H1 (cell line): ENCODE measurements at regions not wholly inside any gene's neighbourhood (a gene's known extent, or its start where the extent isn't known, plus 50 kb on each side); places are given as distances from the start of the nearest gene placed in this dataset.

ENCODE experiments used
- CTCF ChIA-PET: fragments of 300-600 bp; sonication (Branson Sonifier 250); formaldehyde crosslinking; loops from one replicate; lab custom pipeline; 2021; ENCODE audit not compliant: partially characterized antibody; lab: Charles Lee
- POLR2A ChIA-PET: fragments of 300-600 bp; sonication (Branson Sonifier 250); formaldehyde crosslinking; loops from one replicate; lab custom pipeline; 2021; ENCODE audit warnings: inconsistent platforms; ENCODE audit not compliant: partially characterized antibody; lab: Charles Lee
- DNase-seq, 2 experiments: peaks; one replicate each; pipeline versions ENCODE4 v3.0.0 to v3.0.0-alpha.2; 2010 to 2022; ENCODE audit warnings: low spot score in 2 of 2, low read depth in 1 of 2, mixed read lengths in 1 of 2
- FAIRE-seq: peaks from 2 replicates; lab custom pipeline; 2011; peaks lifted over from hg19 to GRCh38; lab: Jason Lieb, UNC
- H2AFZ ChIP-seq: 2 replicates; pipeline ENCODE4 v1.8.1; 2012; ENCODE audit warnings: low read length, inconsistent platforms
- H2AK5ac ChIP-seq: 2 replicates; pipeline ENCODE4 v1.6.1; 2013; ENCODE audit warnings: low read depth, low read length
- H2BK120ac ChIP-seq: replicated peaks from 2 replicates; pipeline ENCODE3; 2013; ENCODE audit warnings: low read depth, low read length, inconsistent platforms
- H2BK12ac ChIP-seq: 2 replicates; pipeline ENCODE4 v1.6.1; 2013; ENCODE audit warnings: low read depth, low read length
- H2BK15ac ChIP-seq: 2 replicates; pipeline ENCODE4 v1.6.1; 2013; ENCODE audit warnings: low read length
- H2BK20ac ChIP-seq: 2 replicates; pipeline ENCODE4 v1.6.1; 2013; ENCODE audit warnings: low read length
- H2BK5ac ChIP-seq: 2 replicates; pipeline ENCODE4 v1.6.1; 2013; ENCODE audit warnings: low read depth, low read length
- H3K14ac ChIP-seq: 2 replicates; pipeline ENCODE4 v1.6.1; 2013; ENCODE audit warnings: inconsistent platforms; ENCODE audit not compliant: insufficient read length
- H3K18ac ChIP-seq: 2 replicates; pipeline ENCODE4 v1.6.1; 2013; ENCODE audit warnings: low read length; ENCODE audit errors: extremely low read depth
- H3K23ac ChIP-seq: 2 replicates; pipeline ENCODE4 v1.6.1; 2013; ENCODE audit warnings: inconsistent platforms; ENCODE audit not compliant: insufficient read length
- H3K23me2 ChIP-seq: 2 replicates; pipeline ENCODE4 v1.6.1; 2013; ENCODE audit warnings: low read depth, low read length
- H3K27ac ChIP-seq: 2 replicates; pipeline ENCODE4 v1.6.1; 2011; ENCODE audit warnings: low read depth, low read length, inconsistent platforms
- H3K27me3 ChIP-seq, 4 experiments: replicated peaks in 1 of 4; 1 replicate in 1 of 4; 2 replicates in 3 of 4; pipeline versions ENCODE4 v1.6.1 to v1.8.1; 2011 to 2013; ENCODE audit warnings: low read length in 3 of 4, mild to moderate bottlenecking in 3 of 4, inconsistent platforms in 2 of 4, mixed read lengths in 2 of 4, moderate library complexity in 1 of 4; ENCODE audit not compliant: control insufficient read depth in 3 of 4, insufficient read depth in 3 of 4; ENCODE audit errors: extremely low read depth in 1 of 4
- H3K36me3 ChIP-seq, 4 experiments: 2 replicates each; pipeline versions ENCODE4 v1.6.1 to v1.8.1; 2011 to 2013; ENCODE audit warnings: mild to moderate bottlenecking in 4 of 4, low read length in 3 of 4, moderate library complexity in 2 of 4, control low read depth in 1 of 4, inconsistent platforms in 1 of 4; ENCODE audit not compliant: insufficient read depth in 4 of 4, control insufficient read depth in 2 of 4
- H3K4ac ChIP-seq: replicated peaks from 2 replicates; pipeline ENCODE3; 2013; ENCODE audit warnings: low read length, low read depth, mixed read lengths, inconsistent platforms; ENCODE audit not compliant: insufficient read length
- H3K4me1 ChIP-seq, 4 experiments: replicated peaks in 1 of 4; 1 replicate in 1 of 4; 2 replicates in 3 of 4; pipeline versions ENCODE4 v1.6.1 to v1.8.1; 2011 to 2013; ENCODE audit warnings: low read length in 3 of 4, inconsistent platforms in 2 of 4, mixed read lengths in 1 of 4; ENCODE audit not compliant: insufficient read depth in 4 of 4, control insufficient read depth in 3 of 4
- H3K4me2 ChIP-seq, 2 experiments: 2 replicates each; pipeline versions ENCODE4 v1.6.1 to v1.8.1; 2011 to 2013; ENCODE audit warnings: low read depth in 2 of 2, low read length in 2 of 2, control low read depth in 1 of 2, inconsistent platforms in 1 of 2, mild to moderate bottlenecking in 1 of 2; ENCODE audit not compliant: insufficient read depth in 1 of 2
- H3K4me3 ChIP-seq, 4 experiments: fragments of 200-600, 300-600 bp in 1 of 4; sonication (generic), shearing (Covaris generic), sonication (Bioruptor Twin) in 1 of 4; 2 replicates each; pipeline versions ENCODE4 v1.5.1 to v1.8.1; 2011 to 2016; ENCODE audit warnings: low read length in 4 of 4, low read depth in 3 of 4, control low read depth in 2 of 4, inconsistent platforms in 2 of 4, mild to moderate bottlenecking in 2 of 4, mixed read lengths in 1 of 4, moderate library complexity in 1 of 4; ENCODE audit not compliant: insufficient read depth in 2 of 4; ENCODE audit errors: extremely low read depth in 1 of 4
- H3K56ac ChIP-seq: replicated peaks from 2 replicates; pipeline ENCODE3; 2013; ENCODE audit warnings: low read depth, mild to moderate bottlenecking, mixed read lengths, low read length, inconsistent platforms; ENCODE audit not compliant: insufficient read length
- H3K79me1 ChIP-seq: 2 replicates; pipeline ENCODE4 v1.6.1; 2013; ENCODE audit warnings: low read depth, low read length, control low read depth
- H3K79me2 ChIP-seq, 2 experiments: 2 replicates each; pipeline versions ENCODE4 v1.6.1 to v1.8.1; 2012 to 2013; ENCODE audit warnings: low read length in 2 of 2, mild to moderate bottlenecking in 2 of 2, inconsistent platforms in 1 of 2; ENCODE audit not compliant: insufficient read depth in 2 of 2, control insufficient read depth in 1 of 2
- H3K9ac ChIP-seq, 4 experiments: replicated peaks in 1 of 4; 1 replicate in 1 of 4; 2 replicates in 3 of 4; pipeline versions ENCODE4 v1.6.1 to v1.8.1; 2011 to 2013; ENCODE audit warnings: low read depth in 3 of 4, low read length in 3 of 4, control low read depth in 2 of 4, mild to moderate bottlenecking in 2 of 4, moderate library complexity in 2 of 4, inconsistent platforms in 1 of 4; ENCODE audit errors: extremely low read depth in 1 of 4
- H3K9me3 ChIP-seq, 2 experiments: 2 replicates each; pipeline versions ENCODE4 v1.6.1 to v1.8.1; 2012 to 2013; ENCODE audit warnings: mild to moderate bottlenecking in 2 of 2, moderate library complexity in 2 of 2, control low read depth in 1 of 2, inconsistent platforms in 1 of 2, low read depth in 1 of 2, low read length in 1 of 2, mixed read lengths in 1 of 2; ENCODE audit not compliant: insufficient read depth in 2 of 2
- H4K20me1 ChIP-seq, 2 experiments: replicated peaks in 1 of 2; 2 replicates each; pipeline versions ENCODE3 to v1.8.1; 2011 to 2013; ENCODE audit warnings: inconsistent platforms in 2 of 2, low read length in 2 of 2, mild to moderate bottlenecking in 1 of 2; ENCODE audit not compliant: insufficient read depth in 2 of 2, control insufficient read depth in 1 of 2
- H4K5ac ChIP-seq: 2 replicates; pipeline ENCODE4 v1.6.1; 2013; ENCODE audit warnings: low read length, low read depth, mixed read lengths, inconsistent platforms; ENCODE audit not compliant: insufficient read length
- H4K8ac ChIP-seq: 2 replicates; pipeline ENCODE4 v1.8.0; 2013; ENCODE audit warnings: mild to moderate bottlenecking, moderate library complexity, low read length, inconsistent platforms; ENCODE audit not compliant: insufficient read depth; ENCODE audit errors: extremely low read depth
- H4K91ac ChIP-seq: replicated peaks from 2 replicates; pipeline ENCODE3; 2013; ENCODE audit warnings: low read length, mixed read lengths, inconsistent platforms; ENCODE audit not compliant: insufficient read length
- BACH1 ChIP-seq: IDR thresholded peaks from 2 replicates; pipeline ENCODE4 v1.6.1; 2012; ENCODE audit warnings: low read length, improper control_type of control experiment
- BRCA1 ChIP-seq: IDR thresholded peaks from 2 replicates; pipeline ENCODE4 v1.6.1; 2012; ENCODE audit warnings: low read depth, low read length, improper control_type of control experiment
- EZH2 ChIP-seq: fragments of 200-600 bp; sonication (generic); IDR thresholded peaks from 2 replicates; pipeline ENCODE4 v1.7.1; 2012; ENCODE audit warnings: low read depth, mild to moderate bottlenecking, moderate library complexity, low read length, inconsistent platforms; ENCODE audit not compliant: severe bottlenecking
- FOSL1 ChIP-seq: IDR thresholded peaks from 2 replicates; pipeline ENCODE4 v1.6.1; 2011; ENCODE audit warnings: mild to moderate bottlenecking, low read depth, low read length, moderate library complexity; ENCODE audit not compliant: insufficient read depth
- JUND ChIP-seq: IDR thresholded peaks from 2 replicates; pipeline ENCODE4 v1.6.1; 2011; ENCODE audit warnings: mild to moderate bottlenecking, improper control_type of control experiment, low read length
- KDM5A ChIP-seq: fragments of 200-600 bp; IDR thresholded peaks from 2 replicates; pipeline ENCODE4 v1.7.1; 2012; ENCODE audit warnings: mild to moderate bottlenecking, low read length, inconsistent platforms, mixed read lengths
- NRF1 ChIP-seq: IDR thresholded peaks from 2 replicates; pipeline ENCODE4 v1.6.1; 2011; ENCODE audit warnings: mild to moderate bottlenecking, low read depth, low read length, improper control_type of control experiment
- RAD21 ChIP-seq, 2 experiments: IDR thresholded peaks in 1 of 2; conservative IDR thresholded peaks in 1 of 2; 2 replicates each; pipeline ENCODE4 v1.6.1; 2011; ENCODE audit warnings: low read depth in 2 of 2, low read length in 2 of 2, improper control_type of control experiment in 1 of 2, inconsistent platforms in 1 of 2, mild to moderate bottlenecking in 1 of 2, moderate library complexity in 1 of 2
- SIRT6 ChIP-seq: IDR thresholded peaks from one replicate; pipeline ENCODE4 v1.7.1; 2012; ENCODE audit warnings: low read length, inconsistent platforms
- SIX5 ChIP-seq: IDR thresholded peaks from 2 replicates; pipeline ENCODE4 v1.6.1; 2011; ENCODE audit warnings: mild to moderate bottlenecking, low read depth, low read length
- SUZ12 ChIP-seq: fragments of 200-600 bp; sonication (generic); IDR thresholded peaks from 2 replicates; pipeline ENCODE4 v1.6.1; 2012; ENCODE audit warnings: mild to moderate bottlenecking, inconsistent platforms, low read length, moderate library complexity, mixed read lengths
- TBP ChIP-seq: IDR thresholded peaks from 2 replicates; pipeline ENCODE4 v1.6.1; 2011; ENCODE audit warnings: low read depth, low read length, improper control_type of control experiment
- YY1 ChIP-seq: IDR thresholded peaks from 2 replicates; pipeline ENCODE4 v1.6.1; 2011; ENCODE audit warnings: low read depth, mild to moderate bottlenecking, low read length
- WGBS, 2 experiments: shearing (Covaris generic) in 1 of 2; methylation state at CpG; one replicate each; pipeline versions ENCODE4 v1.1.6 to v1.1.7; 2013 to 2015; ENCODE audit warnings: low lambda C conversion rate in 2 of 2, mixed read lengths in 2 of 2, inconsistent platforms in 1 of 2, low coverage in 1 of 2, missing lambda C conversion rate in 1 of 2; ENCODE audit not compliant: insufficient replicate concordance in 2 of 2, insufficient coverage in 1 of 2, insufficient read length in 1 of 2; ENCODE audit errors: extremely low coverage in 1 of 2, missing lambda C conversion rate in 1 of 2; 5-methylcytosine and 5-hydroxymethylcytosine counted together
- TF ChIP-seq, protein P1 (sequence below): IDR thresholded peaks from 2 replicates; pipeline ENCODE4 v1.6.1; 2012; ENCODE audit warnings: inconsistent platforms

DNA sequence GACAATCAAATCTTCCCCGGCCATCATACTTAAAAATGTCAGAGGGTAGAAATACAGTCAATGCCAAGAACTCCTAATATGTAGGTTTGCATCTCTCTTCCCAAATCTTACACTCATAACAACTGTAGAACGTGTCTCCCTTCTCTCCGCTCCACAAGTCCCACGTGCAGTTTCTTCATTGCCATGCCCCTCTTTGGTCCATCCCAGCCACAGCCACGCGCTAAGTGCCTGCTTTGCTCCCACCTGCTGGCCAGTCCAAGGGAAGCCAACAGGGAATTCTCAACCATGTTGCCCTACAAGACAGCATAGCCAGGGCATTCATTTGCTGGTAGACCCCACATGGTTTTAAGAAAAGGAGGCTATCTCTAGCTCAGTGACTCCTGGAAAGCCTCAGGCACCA, 420.6 kb upstream of the ISX start:
- Histone ChIP-seq H3K36me3 (no peaks in the 10 kb centered on the region), H3K79me1 (no peaks in the 10 kb centered on the region), H3K27me3 (no peaks in the 10 kb centered on the region), H4K8ac (no peak overlapping the region), H3K23ac (no peak overlapping the region), H3K9me3 (no peaks in the 10 kb centered on the region), H2AK5ac (no peak overlapping the region), H3K4me2 (no peak overlapping the region), H3K4me3 (no peak overlapping the region), H4K5ac (no peak overlapping the region), H2BK15ac (no peak overlapping the region), H3K27ac (no peak overlapping the region), H3K14ac (no peak overlapping the region), H3K9ac (no peak overlapping the region), H2BK120ac (no peak overlapping the region), H3K56ac (no peak overlapping the region), H3K18ac (no peak overlapping the region), H2AFZ (no peak overlapping the region), H3K4me1 (no peaks in the 10 kb centered on the region), H4K91ac (no peak overlapping the region), H3K23me2 (no peaks in the 10 kb centered on the region), H2BK12ac (no peak overlapping the region), H2BK20ac (no peak overlapping the region), H4K20me1 (no peaks in the 10 kb centered on the region), H2BK5ac (no peak overlapping the region), H3K79me2 (no peaks in the 10 kb centered on the region), H3K4ac (no peak overlapping the region)
- ChIA-PET POLR2A (no interaction called here), CTCF (interaction anchor here (1.4 kb wide), 1 partner anchor 231 kb away, joined by 9 read pairs; no protein-coding TSS in a partner anchor)
- 84% methylated on average over 6 of the region's 6 CpGs; no CpG with 5 or more reads in 1 of the 2 experiments for WGBS, 2 experiments
- DNase-seq (peak; percentile 7 to 48), FAIRE-seq (no peak)
- TF ChIP-seq SIRT6: no peak
- TF ChIP-seq RAD21 (IDR thresholded peaks at IDR 0.05 in 1 of 2, conservative IDR thresholded peaks at IDR 0.05 in 1 of 2; ENCODE audit: low read depth in 2 of 2, low read length in 2 of 2): peak; percentile 73 to 85
- no peak for TF ChIP-seq SIX5
- TF ChIP-seq BACH1: no peak
- no peak for TF ChIP-seq NRF1
- TF ChIP-seq SUZ12: no peak
- TF ChIP-seq YY1: no peak
- TF ChIP-seq KDM5A: no peak
- TF ChIP-seq, protein P1, sequence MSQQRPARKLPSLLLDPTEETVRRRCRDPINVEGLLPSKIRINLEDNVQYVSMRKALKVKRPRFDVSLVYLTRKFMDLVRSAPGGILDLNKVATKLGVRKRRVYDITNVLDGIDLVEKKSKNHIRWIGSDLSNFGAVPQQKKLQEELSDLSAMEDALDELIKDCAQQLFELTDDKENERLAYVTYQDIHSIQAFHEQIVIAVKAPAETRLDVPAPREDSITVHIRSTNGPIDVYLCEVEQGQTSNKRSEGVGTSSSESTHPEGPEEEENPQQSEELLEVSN: peak; percentile 24; the same call in 1 of the 2 replicates
- no peak for TF ChIP-seq BRCA1
- no peak for TF ChIP-seq JUND
- no peak for TF ChIP-seq EZH2
- no peak for TF ChIP-seq TBP
- no peak for TF ChIP-seq FOSL1
